Hepatocyte (in vitro differentiated cells): ENCODE measurements at regions not wholly inside any gene's neighbourhood (a gene's known extent, or its start where the extent isn't known, plus 50 kb on each side); places are given as distances from the start of the nearest gene placed in this dataset.

Experiments
- DNase-seq: peaks from one replicate; pipeline ENCODE4 v3.0.0-alpha.2; 2016; ENCODE audit warnings: low spot score
- H2AFZ ChIP-seq: fragments of 200-600 bp; sonication (generic); 2 replicates; pipeline ENCODE4 v1.6.0; 2016; ENCODE audit warnings: antibody characterized with exemption, mild to moderate bottlenecking
- H3K27ac ChIP-seq: fragments of 200-600 bp; sonication (generic); 2 replicates; pipeline ENCODE4 v1.5.1; 2016; ENCODE audit warnings: mild to moderate bottlenecking
- H3K27me3 ChIP-seq: fragments of 200-600 bp; sonication (generic); 2 replicates; pipeline ENCODE4 v1.6.1; 2016
- H3K36me3 ChIP-seq: fragments of 200-600 bp; sonication (generic); replicated peaks from 2 replicates; pipeline ENCODE4 v1.5.1; 2016; ENCODE audit warnings: low read depth; ENCODE audit not compliant: insufficient read depth
- H3K4me1 ChIP-seq: fragments of 200-600 bp; sonication (generic); 2 replicates; pipeline ENCODE4 v1.5.1; 2016; ENCODE audit warnings: mild to moderate bottlenecking, moderate library complexity; ENCODE audit not compliant: insufficient read depth
- H3K4me2 ChIP-seq: fragments of 200-600 bp; sonication (generic); 2 replicates; pipeline ENCODE4 v1.6.0; 2016
- H3K4me3 ChIP-seq: fragments of 200-600 bp; sonication (generic); 2 replicates; pipeline ENCODE4 v1.5.1; 2016; ENCODE audit warnings: mild to moderate bottlenecking
- H3K79me2 ChIP-seq: fragments of 200-600 bp; sonication (generic); 2 replicates; pipeline ENCODE4 v1.6.0; 2017; ENCODE audit warnings: mild to moderate bottlenecking
- H3K9me2 ChIP-seq: fragments of 200-600 bp; sonication (generic); replicated peaks from 2 replicates; pipeline ENCODE4 v1.6.0; 2017; ENCODE audit warnings: mild to moderate bottlenecking; ENCODE audit not compliant: insufficient read depth
- H3K9me3 ChIP-seq: fragments of 200-600 bp; sonication (generic); 2 replicates; pipeline ENCODE4 v1.5.1; 2016; ENCODE audit warnings: low read depth, mild to moderate bottlenecking
- H4K20me1 ChIP-seq: fragments of 200-600 bp; sonication (generic); 2 replicates; pipeline ENCODE4 v1.6.0; 2016; ENCODE audit warnings: mild to moderate bottlenecking; ENCODE audit not compliant: insufficient read depth, poor library complexity, severe bottlenecking
- EZH2 ChIP-seq: fragments of 200-600 bp; sonication (generic); IDR thresholded peaks from 2 replicates; pipeline ENCODE4 v1.6.1; 2016; ENCODE audit warnings: antibody characterized with exemption, mild to moderate bottlenecking, borderline replicate concordance
- EZH2phosphoT487 ChIP-seq: fragments of 200-600 bp; sonication (generic); IDR thresholded peaks from one replicate; pipeline ENCODE4 v1.6.1; 2018; ENCODE audit warnings: antibody characterized with exemption, mild to moderate bottlenecking, low read depth, moderate library complexity; ENCODE audit not compliant: unreplicated experiment, severe bottlenecking
- WGBS: methylation state at CpG from one replicate; pipeline ENCODE4 v1.1.6; 2016; ENCODE audit warnings: low lambda C conversion rate; ENCODE audit errors: missing lambda C conversion rate; 5-methylcytosine and 5-hydroxymethylcytosine counted together
- TF ChIP-seq, protein P1 (sequence below): fragments of 200-600 bp; sonication (generic); IDR thresholded peaks from 2 replicates; pipeline ENCODE4 v1.5.1; 2016; ENCODE audit warnings: antibody characterized with exemption, mild to moderate bottlenecking; ENCODE audit not compliant: poor library complexity

DNA sequence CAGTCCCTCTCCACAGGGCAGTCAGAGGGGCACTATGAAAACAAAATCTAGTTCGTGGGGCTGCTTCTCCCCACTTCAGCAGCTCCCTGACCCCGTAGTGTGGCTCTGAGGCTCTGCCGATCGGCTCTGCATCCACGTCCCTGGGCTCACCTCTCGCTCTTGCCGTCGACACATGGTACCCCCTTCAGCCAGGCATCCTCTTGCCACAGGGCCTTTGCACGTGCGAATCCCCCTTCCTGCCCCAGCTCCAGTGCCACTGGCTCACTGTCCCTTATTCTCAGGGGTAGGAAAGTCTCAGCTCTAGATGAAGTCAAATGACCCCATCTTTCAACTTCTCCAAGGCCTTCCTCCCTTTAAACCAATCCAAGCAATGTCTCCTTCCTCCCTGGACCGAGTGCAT, 72.7 kb downstream of the KLHDC7A start:
- Histone ChIP-seq H3K4me3 (no peak overlapping the region), H2AFZ (no peak overlapping the region), H3K27me3 (peaks cover 24% of the 10 kb centered on the region), H3K4me1 (no peaks in the 10 kb centered on the region), H4K20me1 (no peaks in the 10 kb centered on the region), H3K79me2 (no peaks in the 10 kb centered on the region), H3K36me3 (no peaks in the 10 kb centered on the region), H3K9me2 (no peaks in the 10 kb centered on the region), H3K4me2 (no peak overlapping the region), H3K9me3 (no peaks in the 10 kb centered on the region), H3K27ac (no peak overlapping the region)
- TF ChIP-seq EZH2phosphoT487 (no peak), EZH2 (no peak)
- TF ChIP-seq, protein P1, sequence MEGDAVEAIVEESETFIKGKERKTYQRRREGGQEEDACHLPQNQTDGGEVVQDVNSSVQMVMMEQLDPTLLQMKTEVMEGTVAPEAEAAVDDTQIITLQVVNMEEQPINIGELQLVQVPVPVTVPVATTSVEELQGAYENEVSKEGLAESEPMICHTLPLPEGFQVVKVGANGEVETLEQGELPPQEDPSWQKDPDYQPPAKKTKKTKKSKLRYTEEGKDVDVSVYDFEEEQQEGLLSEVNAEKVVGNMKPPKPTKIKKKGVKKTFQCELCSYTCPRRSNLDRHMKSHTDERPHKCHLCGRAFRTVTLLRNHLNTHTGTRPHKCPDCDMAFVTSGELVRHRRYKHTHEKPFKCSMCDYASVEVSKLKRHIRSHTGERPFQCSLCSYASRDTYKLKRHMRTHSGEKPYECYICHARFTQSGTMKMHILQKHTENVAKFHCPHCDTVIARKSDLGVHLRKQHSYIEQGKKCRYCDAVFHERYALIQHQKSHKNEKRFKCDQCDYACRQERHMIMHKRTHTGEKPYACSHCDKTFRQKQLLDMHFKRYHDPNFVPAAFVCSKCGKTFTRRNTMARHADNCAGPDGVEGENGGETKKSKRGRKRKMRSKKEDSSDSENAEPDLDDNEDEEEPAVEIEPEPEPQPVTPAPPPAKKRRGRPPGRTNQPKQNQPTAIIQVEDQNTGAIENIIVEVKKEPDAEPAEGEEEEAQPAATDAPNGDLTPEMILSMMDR, result no peak
- 92% methylated on average over 11 of the region's 11 CpGs for WGBS
- DNase-seq, result no peak

GRCh38 chr1:18554099-18554498, 73.4 kb downstream of the KLHDC7A start:
- H3K4me2 ChIP-seq, result no peak overlapping the region
- no peak for DNase-seq
- no peaks in the 10 kb centered on the region for H3K9me2 ChIP-seq
- H2AFZ ChIP-seq, result no peak overlapping the region
- no peak overlapping the region for H3K4me3 ChIP-seq
- H4K20me1 ChIP-seq, result no peaks in the 10 kb centered on the region
- TF ChIP-seq, protein P1, result no peak
- TF ChIP-seq EZH2phosphoT487 (no peak), EZH2 (no peak)
- H3K79me2 ChIP-seq, result no peaks in the 10 kb centered on the region
- H3K27ac ChIP-seq, result no peak overlapping the region
- H3K36me3 ChIP-seq, result no peaks in the 10 kb centered on the region
- H3K9me3 ChIP-seq, result no peaks in the 10 kb centered on the region
- H3K27me3 ChIP-seq, result peaks cover 27% of the 10 kb centered on the region
- WGBS, result 79% methylated on average over 5 of the region's 5 CpGs
- no peaks in the 10 kb centered on the region for H3K4me1 ChIP-seq

DNA sequence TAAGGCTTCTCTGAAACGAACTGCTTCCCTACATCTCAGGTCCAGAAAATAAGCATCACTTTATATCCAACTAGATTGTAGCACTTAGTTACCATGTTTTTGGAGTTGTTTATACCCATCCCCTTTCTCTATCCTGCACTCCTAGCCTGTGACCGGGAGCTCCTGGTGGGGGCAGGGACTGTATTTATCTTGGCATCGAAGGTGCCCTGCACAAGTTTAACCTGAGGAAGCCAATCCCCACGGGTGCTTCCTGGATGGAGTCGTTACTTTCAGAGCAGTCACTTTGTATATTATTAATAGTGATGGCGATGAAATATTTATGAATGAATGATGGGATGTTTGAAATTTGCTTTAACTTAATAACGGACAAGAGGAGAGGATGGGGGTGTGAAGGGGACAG, 73.9 kb downstream of the KLHDC7A start:
- H3K36me3 ChIP-seq, result no peaks in the 10 kb centered on the region
- no peak overlapping the region for H3K4me2 ChIP-seq
- H3K4me1 ChIP-seq, result no peaks in the 10 kb centered on the region
- no peaks in the 10 kb centered on the region for H3K9me3 ChIP-seq
- 74% methylated on average over 7 of the region's 7 CpGs for WGBS
- TF ChIP-seq EZH2phosphoT487, result no peak
- H3K27me3 ChIP-seq, result peaks cover 32% of the 10 kb centered on the region
- H3K4me3 ChIP-seq, result no peak overlapping the region
- H3K79me2 ChIP-seq, result no peaks in the 10 kb centered on the region
- no peaks in the 10 kb centered on the region for H4K20me1 ChIP-seq
- no peaks in the 10 kb centered on the region for H3K9me2 ChIP-seq
- no peak overlapping the region for H2AFZ ChIP-seq
- no peak for DNase-seq
- H3K27ac ChIP-seq, result no peak overlapping the region

DNA sequence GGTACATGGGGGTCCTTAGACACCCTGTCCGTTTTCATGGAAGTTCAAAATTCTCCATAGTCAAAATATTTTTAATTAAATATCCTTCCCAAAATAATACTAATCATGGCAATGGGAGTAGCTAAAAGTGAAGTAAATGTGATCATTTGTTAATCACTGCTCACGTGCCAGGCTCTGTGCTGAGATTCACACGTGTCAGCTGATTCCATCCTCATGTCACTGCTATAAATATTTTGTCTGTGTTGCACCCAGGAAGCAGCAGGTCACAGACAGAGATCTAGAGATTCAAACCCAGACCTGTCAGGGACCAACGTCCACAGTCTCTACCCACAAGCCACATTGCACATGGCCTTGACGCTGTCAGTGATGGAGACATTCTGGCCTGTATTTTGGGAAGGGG, 74.3 kb downstream of the KLHDC7A start:
- Histone ChIP-seq H3K4me2 (no peak overlapping the region), H4K20me1 (no peaks in the 10 kb centered on the region), H3K9me3 (no peaks in the 10 kb centered on the region), H3K4me1 (no peaks in the 10 kb centered on the region), H2AFZ (no peak overlapping the region), H3K9me2 (no peaks in the 10 kb centered on the region), H3K79me2 (no peaks in the 10 kb centered on the region), H3K27me3 (peaks cover 36% of the 10 kb centered on the region), H3K4me3 (no peak overlapping the region), H3K27ac (no peak overlapping the region), H3K36me3 (no peaks in the 10 kb centered on the region)
- 78% methylated on average over 5 of the region's 5 CpGs for WGBS
- no peak for DNase-seq
- TF ChIP-seq, protein P1, result no peak
- TF ChIP-seq EZH2phosphoT487 (no peak), EZH2 (no peak)
